Subcutaneous abdominal adipose tissue (tissue), 5 donors: ENCODE measurements at regions not wholly inside any gene's neighbourhood (a gene's known extent, or its start where the extent isn't known, plus 50 kb on each side); places are given as distances from the start of the nearest gene placed in this dataset.

Experiments
- H3K27ac ChIP-seq: one replicate; pipeline ENCODE4 v1.7.0; 2013; ENCODE audit warnings: low read depth, mild to moderate bottlenecking, inconsistent platforms, low read length, moderate library complexity
- H3K27me3 ChIP-seq, 5 donors: one replicate each; pipeline ENCODE4 v1.7.0; 2013; ENCODE audit warnings: low read length in 5 of 5, inconsistent platforms in 1 of 5; ENCODE audit not compliant: control insufficient read depth in 5 of 5, insufficient read depth in 4 of 5
- H3K36me3 ChIP-seq, 5 donors: one replicate each; pipeline ENCODE4 v1.7.0; 2013; ENCODE audit warnings: low read length in 5 of 5; ENCODE audit not compliant: control insufficient read depth in 5 of 5, insufficient read depth in 5 of 5
- H3K4me1 ChIP-seq, 5 donors: one replicate each; pipeline ENCODE4 v1.7.0; 2013; ENCODE audit warnings: low read length in 5 of 5, mild to moderate bottlenecking in 3 of 5, moderate library complexity in 1 of 5; ENCODE audit not compliant: control insufficient read depth in 5 of 5, insufficient read depth in 5 of 5
- H3K4me3 ChIP-seq, 5 donors: one replicate each; pipeline ENCODE4 v1.7.0; 2013; ENCODE audit warnings: low read length in 5 of 5, low read depth in 1 of 5
- H3K9ac ChIP-seq, 5 donors: one replicate each; pipeline ENCODE4 v1.7.0; 2013; ENCODE audit warnings: low read length in 5 of 5, mild to moderate bottlenecking in 4 of 5, moderate library complexity in 3 of 5
- H3K9me3 ChIP-seq, 5 donors: one replicate each; pipeline ENCODE4 v1.7.0; 2013; ENCODE audit warnings: low read length in 5 of 5; ENCODE audit not compliant: control insufficient read depth in 5 of 5
- donor health status: healthy.
- donor health status: healthy.
- donor health status: healthy.
- donor health status: healthy.
- donor health status: healthy.

GRCh38 chr2:8511868-8512612, 169.8 kb upstream of the ID2 start:
- Histone ChIP-seq H3K27ac (no peak overlapping the region), H3K27me3 (no peaks in the 10 kb centered on the region), H3K4me3 (no peak overlapping the region), H3K9me3 (peaks cover 3 to 13% (median 7%) of the 10 kb centered on the region in 5 donors), H3K9ac (no peak overlapping the region), H3K36me3 (no peaks in the 10 kb centered on the region), H3K4me1 (peaks cover 0 to 21% (median 0%) of the 10 kb centered on the region in 5 donors)

- H3K36me3 ChIP-seq = no peaks in the 10 kb centered on the region
- no peak overlapping the region for H3K27ac ChIP-seq
- no peak overlapping the region for H3K9ac ChIP-seq
- H3K9me3 ChIP-seq = peaks cover 3 to 13% (median 7%) of the 10 kb centered on the region in 5 donors
- H3K27me3 ChIP-seq = no peaks in the 10 kb centered on the region
- H3K4me1 ChIP-seq = peaks cover 0 to 21% (median 0%) of the 10 kb centered on the region in 5 donors
- no peak overlapping the region for H3K4me3 ChIP-seq
Measured at GRCh38 chr2:8513601-8514273, 168.1 kb upstream of the ID2 start.

GRCh38 chr2:8514274-8514662, 167.6 kb upstream of the ID2 start:
- Histone ChIP-seq H3K9ac (no peak overlapping the region), H3K27ac (no peak overlapping the region), H3K36me3 (no peaks in the 10 kb centered on the region), H3K9me3 (peaks cover 3 to 13% (median 7%) of the 10 kb centered on the region in 5 donors), H3K4me3 (no peak overlapping the region), H3K4me1 (peaks cover 0 to 21% (median 0%) of the 10 kb centered on the region in 5 donors), H3K27me3 (no peaks in the 10 kb centered on the region)

GRCh38 chr2:8514796-8515758, 166.8 kb upstream of the ID2 start:
- Histone ChIP-seq H3K27ac (no peak overlapping the region), H3K9me3 (peaks cover 3 to 13% (median 7%) of the 10 kb centered on the region in 5 donors), H3K4me3 (no peak overlapping the region), H3K4me1 (peaks cover 0 to 21% (median 0%) of the 10 kb centered on the region in 5 donors), H3K9ac (no peak overlapping the region), H3K27me3 (no peaks in the 10 kb centered on the region), H3K36me3 (no peaks in the 10 kb centered on the region)

GRCh38 chr2:8515864-8516533, 165.9 kb upstream of the ID2 start:
- peaks cover 0 to 28% (median 0%) of the 10 kb centered on the region in 5 donors for H3K4me1 ChIP-seq
- H3K9ac ChIP-seq = no peak overlapping the region
- no peaks in the 10 kb centered on the region for H3K27me3 ChIP-seq
- H3K4me3 ChIP-seq = no peak overlapping the region
- no peak overlapping the region for H3K27ac ChIP-seq
- H3K9me3 ChIP-seq = peaks cover 3 to 10% (median 7%) of the 10 kb centered on the region in 5 donors
- H3K36me3 ChIP-seq = no peaks in the 10 kb centered on the region

GRCh38 chr2:8517850-8518498, 163.9 kb upstream of the ID2 start:
- H3K4me3 ChIP-seq = no peak overlapping the region
- peaks cover 3 to 10% (median 7%) of the 10 kb centered on the region in 5 donors for H3K9me3 ChIP-seq
- H3K36me3 ChIP-seq = no peaks in the 10 kb centered on the region
- H3K27ac ChIP-seq = no peak overlapping the region
- peaks cover 0 to 37% (median 0%) of the 10 kb centered on the region in 5 donors for H3K4me1 ChIP-seq
- H3K9ac ChIP-seq = no peak overlapping the region
- no peaks in the 10 kb centered on the region for H3K27me3 ChIP-seq

- Histone ChIP-seq H3K9ac (no peak overlapping the region), H3K27me3 (no peaks in the 10 kb centered on the region), H3K9me3 (peaks cover 3 to 4% (median 3%) of the 10 kb centered on the region in 5 donors), H3K27ac (no peak overlapping the region), H3K36me3 (no peaks in the 10 kb centered on the region), H3K4me3 (no peak overlapping the region), H3K4me1 (peaks cover 0 to 37% (median 0%) of the 10 kb centered on the region in 5 donors)
Measured at GRCh38 chr2:8518979-8519668, 162.7 kb upstream of the ID2 start.

GRCh38 chr2:8520791-8521344, 161.0 kb upstream of the ID2 start:
- no peak overlapping the region for H3K9ac ChIP-seq
- H3K9me3 ChIP-seq = no peaks in the 10 kb centered on the region
- H3K27me3 ChIP-seq = no peaks in the 10 kb centered on the region
- H3K4me3 ChIP-seq = no peak overlapping the region
- peaks cover 0 to 31% (median 4%) of the 10 kb centered on the region in 5 donors for H3K4me1 ChIP-seq
- no peak overlapping the region for H3K27ac ChIP-seq
- H3K36me3 ChIP-seq = no peaks in the 10 kb centered on the region
